ENCODE measurements at regions not wholly inside any gene's neighbourhood (a gene's known extent, or its start where the extent isn't known, plus 50 kb on each side); places are given as distances from the start of the nearest gene placed in this dataset.
"Not testable (repeated sequence)": the region's sequence is repeated elsewhere in the genome, so short reads cannot be mapped to it uniquely, and the experiment has no call there.

GRCh38 chr9:30937106-30937505 is 1447.3 kb upstream of the ACO1 start:
- no peak for FAIRE-seq

GRCh38 chr9:30942852-30943251 is 1441.6 kb upstream of the ACO1 start:
- DNase-seq (ENCODE audit: insufficient read length, low spot score); FAIRE-seq: not testable (repeated sequence)

More at GRCh38 chr9:30937106-30937505, 1447.3 kb upstream of the ACO1 start:
- TF ChIP-seq POLR2A (IDR thresholded peaks at IDR 0.05; ENCODE audit: low read depth, low read length) = no peak
- no peak for DNase-seq (ENCODE audit: insufficient read length, low spot score)

GRCh38 chr9:30943446-30944224 is 1440.8 kb upstream of the ACO1 start:
- no peak for TF ChIP-seq POLR2A (IDR thresholded peaks at IDR 0.05; ENCODE audit: low read depth, low read length)
- DNase-seq (ENCODE audit: insufficient read length, low spot score) (no peak), FAIRE-seq (no peak)

GRCh38 chr9:30944225-30944569 is 1440.2 kb upstream of the ACO1 start:
- DNase-seq (ENCODE audit: insufficient read length, low spot score) (no peak), FAIRE-seq (no peak)
- no peak for TF ChIP-seq POLR2A (IDR thresholded peaks at IDR 0.05; ENCODE audit: low read depth, low read length)

- TF ChIP-seq POLR2A (IDR thresholded peaks at IDR 0.05; ENCODE audit: low read depth, low read length) = no peak
- no peak for DNase-seq (ENCODE audit: insufficient read length, low spot score)
- FAIRE-seq = no peak
These were observed 1439.6 kb upstream of the ACO1 start for GRCh38 chr9:30944741-30945280.

GRCh38 chr9:30964332-30964731 is 1420.1 kb upstream of the ACO1 start:
- FAIRE-seq (no peak), DNase-seq (ENCODE audit: insufficient read length, low spot score) (no peak)
- no peak for TF ChIP-seq POLR2A (IDR thresholded peaks at IDR 0.05; ENCODE audit: low read depth, low read length)

GRCh38 chr9:30967476-30967875 is 1417.0 kb upstream of the ACO1 start:
- no peak for TF ChIP-seq POLR2A (IDR thresholded peaks at IDR 0.05; ENCODE audit: low read depth, low read length)
- no peak for DNase-seq (ENCODE audit: insufficient read length, low spot score)
- FAIRE-seq = no peak

- no peak for TF ChIP-seq POLR2A (IDR thresholded peaks at IDR 0.05; ENCODE audit: low read depth, low read length)
- no peak for DNase-seq (ENCODE audit: insufficient read length, low spot score)
- no peak for FAIRE-seq
These were observed 1414.3 kb upstream of the ACO1 start for GRCh38 chr9:30970186-30970585.

- no peak for TF ChIP-seq POLR2A (IDR thresholded peaks at IDR 0.05; ENCODE audit: low read depth, low read length)
- no peak for FAIRE-seq
- no peak for DNase-seq (ENCODE audit: insufficient read length, low spot score)
These were observed 1413.6 kb upstream of the ACO1 start for GRCh38 chr9:30970812-30971211.

GRCh38 chr9:30972654-30973053 is 1411.8 kb upstream of the ACO1 start:
- no peak for TF ChIP-seq POLR2A (IDR thresholded peaks at IDR 0.05; ENCODE audit: low read depth, low read length)
- FAIRE-seq = no peak
- no peak for DNase-seq (ENCODE audit: insufficient read length, low spot score)

- DNase-seq (ENCODE audit: insufficient read length, low spot score) (no peak), FAIRE-seq (no peak)
- TF ChIP-seq POLR2A (IDR thresholded peaks at IDR 0.05; ENCODE audit: low read depth, low read length) = no peak
These were observed 1406.5 kb upstream of the ACO1 start for GRCh38 chr9:30977965-30978364.

- FAIRE-seq (no peak), DNase-seq (ENCODE audit: insufficient read length, low spot score) (no peak)
- no peak for TF ChIP-seq POLR2A (IDR thresholded peaks at IDR 0.05; ENCODE audit: low read depth, low read length)
These were observed 1402.1 kb upstream of the ACO1 start for GRCh38 chr9:30982301-30982700.

GRCh38 chr9:30995956-30996738 is 1388.3 kb upstream of the ACO1 start:
- no peak for DNase-seq (ENCODE audit: insufficient read length, low spot score)
- TF ChIP-seq POLR2A (IDR thresholded peaks at IDR 0.05; ENCODE audit: low read depth, low read length) = no peak
- no peak for FAIRE-seq

GRCh38 chr9:30996761-30997160 is 1387.7 kb upstream of the ACO1 start:
- no peak for DNase-seq (ENCODE audit: insufficient read length, low spot score)
- FAIRE-seq = no peak
- TF ChIP-seq POLR2A (IDR thresholded peaks at IDR 0.05; ENCODE audit: low read depth, low read length) = no peak

GRCh38 chr9:30997291-30997690 is 1387.2 kb upstream of the ACO1 start:
- FAIRE-seq = no peak
- no peak for DNase-seq (ENCODE audit: insufficient read length, low spot score)
- no peak for TF ChIP-seq POLR2A (IDR thresholded peaks at IDR 0.05; ENCODE audit: low read depth, low read length)

Data from H54 (cell line).